ENCODE measurements at regions not wholly inside any gene's neighbourhood (a gene's known extent, or its start where the extent isn't known, plus 50 kb on each side); places are given as distances from the start of the nearest gene placed in this dataset.

DNA sequence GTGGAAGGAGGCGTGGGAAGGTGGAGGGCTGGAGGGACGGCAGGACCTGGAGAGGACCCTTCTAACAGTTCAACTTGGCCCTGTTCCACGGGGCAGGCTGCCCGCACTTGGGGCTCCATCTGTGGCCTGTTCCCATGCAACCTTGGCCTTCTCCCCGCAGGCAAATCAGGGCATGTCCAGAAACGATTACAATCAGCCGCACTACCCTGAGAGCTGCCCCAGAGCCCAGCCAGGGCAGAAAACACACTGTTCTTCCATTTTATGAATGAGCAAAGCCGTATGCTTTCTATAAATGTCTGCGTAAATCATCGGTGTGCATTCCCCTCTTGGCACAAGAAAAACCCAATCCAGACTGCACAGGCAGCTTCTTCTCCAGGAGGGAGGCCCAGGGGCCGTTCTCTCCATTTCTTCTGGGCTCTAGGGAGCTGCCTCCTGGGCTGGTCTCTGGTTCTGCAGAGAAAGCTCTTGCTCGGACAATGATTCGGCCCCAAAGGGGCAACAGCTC, 228.7 kb downstream of the SOX9 start:
- CTCF ChIA-PET, result interaction anchor here (1.1 to 1.8 kb wide), 2 partner anchors 9 to 28 kb away, joined by 3 to 7 read pairs; no protein-coding TSS in a partner anchor

More for the DNA sequence above, 228.7 kb downstream of the SOX9 start:
- POLR2A ChIA-PET, result no interaction called here
- Histone ChIP-seq H3K4me3 (replicated peaks in 1 of 3; ENCODE audit: insufficient read depth in 1 of 3, low read depth in 1 of 3, low read length in 3 of 3) (no peak overlapping the region), H3K4me2 (ENCODE audit: insufficient read depth, low read length) (no peak overlapping the region), H3K79me2 (ENCODE audit: control insufficient read depth, insufficient read depth, low read length) (no peaks in the 10 kb centered on the region), H3K9me3 (replicated peaks; ENCODE audit: control insufficient read depth, insufficient read depth, low read length) (no peaks in the 10 kb centered on the region), H3K9ac (replicated peaks; ENCODE audit: extremely low read depth, insufficient read depth, low read length) (no peak overlapping the region), H3K36me3 (ENCODE audit: control insufficient read depth in 2 of 2, extremely low read depth in 1 of 2, insufficient read depth in 2 of 2, low read length in 2 of 2) (no peaks in the 10 kb centered on the region), H2AFZ (ENCODE audit: low read depth, low read length) (no peak overlapping the region), H3K27me3 (ENCODE audit: control insufficient read depth in 2 of 2, insufficient read depth in 2 of 2, low read length in 2 of 2) (peaks cover 0 to 2% of the 10 kb centered on the region in 2 experiments), H4K20me1 (replicated peaks; ENCODE audit: control insufficient read depth, extremely low read depth, insufficient read depth, low read length) (no peaks in the 10 kb centered on the region), H3K27ac (ENCODE audit: insufficient read depth, low read depth, low read length) (no peak overlapping the region), H3K4me1 (ENCODE audit: control insufficient read depth, extremely low read depth, insufficient read depth, low read length) (no peaks in the 10 kb centered on the region), H3K9me1 (replicated peaks; ENCODE audit: control insufficient read depth, extremely low read depth, insufficient read depth, low read length) (no peaks in the 10 kb centered on the region)
- DNase-seq (ENCODE audit: low read depth, low spot score) (no peak), FAIRE-seq (no peak)
- intact Hi-C loops (cut with micrococcal nuclease), result no loop called here
- BruUV-seq (replicated peaks), result no TSS peak
- no peak for TF ChIP-seq MYC (IDR thresholded peaks at IDR 0.05; ENCODE audit: low read depth, low read length)
- TF ChIP-seq, protein P1, sequence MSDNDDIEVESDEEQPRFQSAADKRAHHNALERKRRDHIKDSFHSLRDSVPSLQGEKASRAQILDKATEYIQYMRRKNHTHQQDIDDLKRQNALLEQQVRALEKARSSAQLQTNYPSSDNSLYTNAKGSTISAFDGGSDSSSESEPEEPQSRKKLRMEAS (IDR thresholded peaks at IDR 0.05; ENCODE audit: insufficient read depth, insufficient read length), result no peak
- TF ChIP-seq POLR2AphosphoS5 (IDR thresholded peaks at IDR 0.05; ENCODE audit: insufficient read depth, low read depth, low read length), result no peak
- TF ChIP-seq GATA2 (IDR thresholded peaks at IDR 0.05; ENCODE audit: insufficient read depth, insufficient read length, low read depth, low read length), result no peak
- TF ChIP-seq, protein P2, sequence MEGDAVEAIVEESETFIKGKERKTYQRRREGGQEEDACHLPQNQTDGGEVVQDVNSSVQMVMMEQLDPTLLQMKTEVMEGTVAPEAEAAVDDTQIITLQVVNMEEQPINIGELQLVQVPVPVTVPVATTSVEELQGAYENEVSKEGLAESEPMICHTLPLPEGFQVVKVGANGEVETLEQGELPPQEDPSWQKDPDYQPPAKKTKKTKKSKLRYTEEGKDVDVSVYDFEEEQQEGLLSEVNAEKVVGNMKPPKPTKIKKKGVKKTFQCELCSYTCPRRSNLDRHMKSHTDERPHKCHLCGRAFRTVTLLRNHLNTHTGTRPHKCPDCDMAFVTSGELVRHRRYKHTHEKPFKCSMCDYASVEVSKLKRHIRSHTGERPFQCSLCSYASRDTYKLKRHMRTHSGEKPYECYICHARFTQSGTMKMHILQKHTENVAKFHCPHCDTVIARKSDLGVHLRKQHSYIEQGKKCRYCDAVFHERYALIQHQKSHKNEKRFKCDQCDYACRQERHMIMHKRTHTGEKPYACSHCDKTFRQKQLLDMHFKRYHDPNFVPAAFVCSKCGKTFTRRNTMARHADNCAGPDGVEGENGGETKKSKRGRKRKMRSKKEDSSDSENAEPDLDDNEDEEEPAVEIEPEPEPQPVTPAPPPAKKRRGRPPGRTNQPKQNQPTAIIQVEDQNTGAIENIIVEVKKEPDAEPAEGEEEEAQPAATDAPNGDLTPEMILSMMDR (IDR thresholded peaks at IDR 0.05; ENCODE audit: extremely low read depth in 1 of 2, insufficient read depth in 1 of 2, low read depth in 1 of 2, low read length in 2 of 2), result no peak
- TF ChIP-seq FOS (IDR thresholded peaks at IDR 0.05; ENCODE audit: borderline replicate concordance, insufficient read depth, low read length), result no peak
- dilution Hi-C loops (cut with MboI; ENCODE audit: extremely low pct_ligation_motif_present, low sequenced_read_pairs), result no loop called here
